ENCODE measurements at regions not wholly inside any gene's neighbourhood (a gene's known extent, or its start where the extent isn't known, plus 50 kb on each side); places are given as distances from the start of the nearest gene placed in this dataset.

DNA sequence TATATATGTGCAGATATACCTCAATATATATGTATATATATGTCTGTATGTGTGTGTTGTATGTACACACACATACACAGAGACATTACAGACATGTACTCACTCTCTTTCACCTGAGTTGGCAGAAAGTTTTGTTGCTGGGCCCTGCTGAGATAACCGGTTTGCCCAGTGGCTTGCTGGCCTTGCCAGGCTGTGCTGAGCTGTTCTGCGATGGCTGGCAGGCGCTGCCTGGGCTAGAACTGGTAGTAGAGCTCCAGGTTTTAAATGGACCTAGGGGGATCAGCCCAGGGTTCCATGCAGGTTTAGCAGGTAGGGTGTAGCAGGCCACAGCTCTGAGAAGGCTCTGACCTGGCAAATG lies 394.3 kb downstream of the GADD45G start:
- DNase-seq (ENCODE audit: low read depth) = no peak

DNA sequence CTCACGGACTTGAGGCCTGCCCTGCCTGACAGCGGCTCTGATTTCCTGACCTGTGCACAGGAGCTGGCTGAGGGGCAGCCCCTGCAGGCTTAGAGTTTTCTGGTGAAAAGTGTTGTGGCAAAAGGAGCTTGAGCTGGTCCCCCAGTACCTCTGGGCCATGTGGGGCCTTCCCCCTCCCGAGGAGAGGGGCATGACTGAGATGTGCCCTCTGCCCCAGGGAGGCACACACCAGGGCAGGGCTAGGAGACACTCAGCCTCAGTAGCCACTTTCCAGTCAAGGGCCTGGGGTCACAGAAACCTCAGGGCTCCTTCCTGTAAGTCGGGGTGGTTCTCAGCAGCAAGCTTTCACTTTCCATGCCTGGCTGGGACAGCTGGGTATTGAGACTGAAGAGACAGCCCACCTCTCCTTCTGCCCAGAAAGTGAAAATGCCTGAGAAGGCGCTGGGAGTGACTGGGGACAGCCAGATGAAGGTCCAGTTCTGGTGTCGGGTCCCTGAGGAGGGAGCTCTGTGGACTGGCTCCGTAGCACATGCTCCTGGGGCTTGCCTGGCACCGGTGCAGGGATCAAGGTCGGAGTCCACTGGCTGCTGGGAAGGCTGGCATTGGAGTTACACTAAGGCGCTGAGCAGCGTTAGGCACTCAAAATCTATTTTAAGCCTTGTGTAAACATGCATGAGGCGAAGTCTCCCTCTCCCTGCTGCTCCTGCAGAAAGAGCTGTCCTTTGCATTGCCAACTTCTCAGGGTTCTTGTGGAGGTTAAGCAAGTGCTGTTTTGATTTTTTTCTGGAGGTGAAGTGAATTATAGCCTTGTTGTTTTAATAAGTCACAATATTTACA lies 394.9 kb downstream of the GADD45G start:
- DNase-seq (ENCODE audit: low read depth) = peak; percentile 51

DNA sequence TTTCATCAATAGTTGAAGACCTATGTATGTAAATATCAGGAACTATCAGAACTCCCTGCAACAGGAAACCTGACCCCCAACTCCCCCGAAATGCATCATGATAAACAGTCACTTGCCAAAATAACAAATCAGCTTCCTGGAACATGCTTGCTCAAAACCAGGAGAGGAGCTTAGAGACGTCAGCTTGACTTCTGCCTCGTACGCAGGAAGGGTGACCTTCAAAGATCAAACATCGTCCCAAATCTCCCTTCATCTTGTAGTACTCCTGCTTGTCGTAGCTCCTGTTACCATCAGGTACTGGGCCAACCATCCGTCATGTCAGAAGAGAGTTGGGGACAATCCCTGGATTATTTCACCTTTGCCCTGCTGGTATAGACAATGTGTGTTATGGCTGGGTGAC lies 396.1 kb downstream of the GADD45G start:
- no peak for DNase-seq (ENCODE audit: low read depth)

DNA sequence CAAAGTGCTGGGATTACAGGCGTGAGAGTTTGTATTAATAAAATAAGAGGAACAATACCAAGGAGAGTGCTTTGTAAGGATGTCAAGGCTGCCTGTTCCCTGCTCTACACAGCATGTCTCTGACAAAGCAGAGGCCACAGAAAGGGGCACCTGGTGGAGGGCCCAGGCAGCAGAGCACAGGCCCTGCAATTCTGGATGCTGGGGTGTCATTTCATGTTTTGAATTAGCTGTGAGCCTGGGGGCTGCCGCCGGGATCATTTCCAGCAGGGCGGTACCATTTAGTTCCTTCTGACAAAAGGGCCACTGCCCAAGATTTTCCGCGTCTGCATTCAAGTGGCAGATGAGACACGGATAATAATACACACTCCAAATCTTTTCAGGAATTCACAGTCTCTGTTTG lies 396.9 kb downstream of the GADD45G start:
- no peak for DNase-seq (ENCODE audit: low read depth)

DNA sequence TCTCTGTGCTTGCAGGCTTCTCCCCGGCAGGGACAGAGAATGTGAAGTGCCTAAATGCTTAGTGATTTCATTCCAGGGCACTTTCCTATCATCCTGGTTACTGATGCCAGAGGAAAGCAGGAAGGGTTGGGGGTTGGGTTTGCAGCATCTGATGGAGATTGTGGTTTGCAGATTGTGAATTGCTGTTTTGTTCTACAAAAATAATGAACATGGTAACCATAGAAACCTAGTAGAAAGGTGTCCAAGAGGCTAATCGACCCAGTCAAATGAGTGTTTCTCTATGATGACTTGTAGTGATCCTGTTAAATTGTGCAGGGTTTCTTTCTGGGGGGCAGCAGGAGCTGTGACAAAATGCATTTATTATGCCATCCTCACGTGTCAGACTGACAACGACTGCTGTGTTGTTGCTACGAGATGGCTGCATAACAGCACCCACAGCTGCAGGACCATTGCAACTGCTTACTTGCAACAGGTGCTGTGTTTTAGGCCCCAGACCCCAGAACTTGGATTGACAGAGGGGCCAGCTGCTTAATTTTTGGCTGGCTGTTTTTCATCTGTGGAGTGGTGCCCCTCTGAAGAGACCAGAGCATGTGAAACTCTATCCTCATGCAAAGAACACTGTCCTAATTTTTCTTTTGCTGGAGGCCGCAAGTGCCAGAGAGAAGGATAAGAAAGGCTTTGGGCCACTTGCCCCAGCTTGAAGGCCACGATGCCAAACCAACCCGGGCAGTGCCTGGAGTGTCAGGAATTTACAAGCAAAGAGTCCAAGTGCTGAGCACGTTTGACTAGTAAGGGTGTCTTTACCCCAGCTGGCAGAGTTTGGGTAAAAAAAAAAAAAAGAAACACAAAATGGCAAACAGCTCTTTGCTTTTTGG lies 397.8 kb downstream of the GADD45G start:
- DNase-seq (ENCODE audit: low read depth) = no peak

DNA sequence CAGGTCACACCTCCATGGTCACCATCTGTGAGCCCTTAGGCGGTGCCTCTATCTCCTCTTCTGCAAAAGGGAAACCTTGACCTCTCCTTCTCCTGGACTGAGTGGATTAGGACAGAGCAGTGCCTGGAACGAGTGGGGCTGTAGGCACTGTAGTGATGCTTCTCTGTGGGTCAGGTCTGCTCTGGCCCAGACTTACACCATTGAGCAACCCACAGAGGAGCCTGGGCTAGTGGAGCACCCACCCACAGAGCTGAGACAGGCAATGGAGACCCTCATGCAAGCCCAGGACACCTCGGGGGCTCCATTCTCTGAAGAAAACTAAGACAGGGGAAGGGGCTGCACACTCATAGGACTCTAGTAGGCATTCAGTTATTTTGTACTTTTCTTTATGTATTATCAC lies 400.6 kb downstream of the GADD45G start:
- no peak for DNase-seq (ENCODE audit: low read depth)

DNA sequence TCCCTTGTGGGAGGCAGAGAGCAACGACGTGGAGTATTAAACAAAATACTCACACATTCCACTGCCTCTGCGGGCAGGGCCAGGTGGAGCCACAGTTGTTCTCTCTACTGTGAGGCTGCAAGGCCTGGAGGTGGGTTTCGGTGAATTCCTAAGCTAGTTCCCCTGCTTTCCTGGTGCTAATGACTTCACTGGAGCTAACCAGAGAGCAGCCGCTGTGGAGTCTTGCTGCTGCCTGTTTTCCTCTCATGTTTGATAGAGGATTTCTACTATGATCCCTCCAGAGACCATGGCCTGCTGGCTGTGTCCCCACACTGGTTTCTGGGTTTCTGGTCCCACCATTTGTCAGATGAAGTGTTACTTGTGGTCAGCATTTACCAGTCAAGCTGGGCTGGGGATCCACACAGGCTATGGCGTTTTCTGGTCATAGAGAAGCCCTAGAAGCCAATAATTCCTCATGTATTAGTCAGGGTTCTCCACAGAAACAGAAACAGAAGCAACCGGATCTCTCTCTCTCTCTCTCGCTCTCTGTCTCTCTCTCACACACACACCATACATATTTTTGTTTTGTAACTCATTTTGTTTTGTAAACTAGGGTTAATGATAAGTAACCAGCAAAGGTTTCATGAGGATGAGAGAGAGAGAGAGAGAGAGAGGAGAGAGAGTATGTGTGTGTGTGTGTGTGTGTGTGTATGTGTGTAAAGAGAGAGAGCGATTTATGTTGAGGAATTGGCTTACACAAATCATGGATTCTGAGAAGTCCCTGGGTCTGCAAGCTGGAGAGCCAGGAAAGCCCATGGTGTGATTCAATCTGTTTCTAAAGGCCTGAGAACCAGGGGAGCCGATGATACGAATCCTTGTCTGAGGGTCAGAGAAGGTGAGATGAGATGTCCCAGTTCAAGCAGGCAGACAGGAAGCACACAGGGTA lies 403.0 kb downstream of the GADD45G start:
- DNase-seq (ENCODE audit: low read depth) = no peak

DNA sequence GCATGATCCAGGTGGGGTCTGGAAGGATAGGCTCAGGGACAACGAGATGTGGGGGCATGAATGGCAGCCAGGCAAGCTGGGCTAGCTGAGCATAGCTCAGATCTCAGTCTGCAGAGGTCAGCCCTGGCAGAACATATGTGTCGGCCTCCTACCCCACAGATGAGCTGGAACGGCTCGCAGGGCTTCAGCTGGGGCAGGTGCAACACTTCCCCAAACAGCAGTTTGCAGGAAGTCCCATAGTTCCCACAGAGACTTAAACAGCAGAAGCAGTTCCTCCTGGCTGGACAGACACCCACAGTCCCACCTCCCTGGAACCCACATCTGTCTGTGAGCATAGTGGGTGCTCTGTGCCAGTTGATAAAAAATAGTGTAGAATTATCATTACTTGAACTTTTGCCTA lies 404.6 kb downstream of the GADD45G start:
- no peak for DNase-seq (ENCODE audit: low read depth)

DNA sequence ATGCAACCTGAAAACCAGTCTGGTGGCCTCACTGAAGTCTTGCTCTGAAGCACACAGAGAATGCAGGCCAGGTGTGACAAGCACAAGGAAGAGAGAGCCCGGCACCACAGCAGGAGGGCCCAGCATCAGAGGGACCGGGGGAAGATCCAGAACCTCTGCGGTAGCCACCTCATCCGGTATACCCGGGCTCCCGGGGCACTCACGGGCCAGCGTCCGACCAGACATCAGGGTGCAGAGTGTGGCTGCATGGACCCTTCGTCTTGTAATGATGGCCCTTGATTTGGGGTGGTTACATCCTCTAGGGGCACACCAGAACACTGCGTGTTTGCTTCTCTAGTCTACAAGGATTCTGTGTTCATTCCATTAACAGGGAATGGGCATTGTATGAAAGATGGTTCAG lies 406.0 kb downstream of the GADD45G start:
- no peak for DNase-seq (ENCODE audit: low read depth)

DNA sequence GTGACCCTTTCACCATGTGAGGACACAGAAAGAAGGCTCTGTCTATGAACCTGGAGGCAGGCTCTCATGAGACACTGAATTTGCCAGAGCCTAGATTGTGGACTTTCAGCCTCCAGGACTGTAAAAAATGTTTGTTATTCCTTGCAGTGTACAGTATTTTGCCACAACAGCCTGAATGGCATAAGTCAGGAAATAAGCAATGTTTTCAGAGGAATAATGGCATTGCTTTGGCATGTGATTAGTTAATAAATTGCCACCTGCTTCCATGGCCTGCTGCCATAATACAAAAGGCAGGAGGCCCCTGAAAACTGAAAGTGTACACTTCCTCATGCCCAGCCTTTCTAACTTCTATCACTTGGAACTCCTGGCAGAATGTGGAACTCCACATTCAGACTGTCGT lies 408.1 kb downstream of the GADD45G start:
- no peak for DNase-seq (ENCODE audit: low read depth)

DNA sequence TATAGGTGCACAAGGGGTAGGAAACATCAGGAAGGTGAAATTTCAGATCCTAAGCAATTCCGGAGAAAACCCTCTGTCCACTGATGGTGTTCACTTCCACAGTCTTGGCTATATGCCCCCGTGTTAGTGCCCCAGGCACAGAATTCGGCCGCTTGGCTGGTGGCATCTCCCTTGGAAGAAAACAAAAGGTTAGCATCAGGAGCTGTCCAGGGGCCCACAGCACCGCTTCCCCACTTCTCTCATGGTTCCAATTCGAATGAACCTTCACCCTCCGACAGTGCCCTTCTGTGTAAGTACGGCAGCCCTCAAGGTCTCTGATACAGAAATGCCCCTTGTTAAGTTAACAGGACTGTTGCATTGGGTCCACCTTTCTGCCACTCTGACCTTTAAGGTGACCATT lies 409.0 kb downstream of the GADD45G start:
- DNase-seq (ENCODE audit: low read depth) = no peak

DNA sequence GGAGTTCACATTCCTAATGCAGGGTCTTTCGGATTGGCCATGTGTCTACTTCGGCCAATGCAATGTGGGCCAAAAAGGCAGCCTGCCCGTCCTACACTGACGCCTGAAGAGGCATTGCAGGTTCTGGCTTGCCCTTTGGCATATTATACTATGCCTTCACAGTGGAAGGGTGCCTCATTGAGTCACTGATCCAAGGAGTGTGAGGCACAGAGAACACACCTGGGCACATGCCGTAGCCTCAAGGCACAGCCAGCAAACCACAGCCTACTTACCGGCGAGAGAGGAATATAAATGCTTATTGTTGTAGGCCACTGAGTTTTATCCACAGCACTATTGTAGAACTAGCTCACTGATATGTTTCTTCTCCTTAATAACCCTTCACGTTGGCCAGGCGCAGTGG lies 409.6 kb downstream of the GADD45G start:
- DNase-seq (ENCODE audit: low read depth) = no peak

DNA sequence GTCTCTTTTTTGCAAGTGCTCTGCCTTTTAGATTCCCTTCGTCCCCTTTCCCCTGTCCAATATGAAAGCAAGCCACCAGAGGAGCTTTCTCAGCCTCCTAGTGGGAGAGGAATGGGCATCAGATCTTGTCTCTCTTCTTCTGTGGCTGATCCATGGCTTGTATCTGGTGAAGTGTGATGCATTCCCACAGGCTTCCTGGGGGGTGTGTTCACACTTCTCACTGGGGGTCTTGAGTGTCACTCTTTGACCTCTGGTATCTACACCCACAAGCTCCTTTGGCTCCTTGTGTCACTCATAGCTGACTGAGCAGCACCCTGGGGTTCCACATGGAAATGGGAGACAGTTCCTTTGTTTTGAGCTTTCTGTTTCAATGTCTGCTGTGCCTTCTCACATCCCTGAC lies 411.5 kb downstream of the GADD45G start:
- no peak for DNase-seq (ENCODE audit: low read depth)

DNA sequence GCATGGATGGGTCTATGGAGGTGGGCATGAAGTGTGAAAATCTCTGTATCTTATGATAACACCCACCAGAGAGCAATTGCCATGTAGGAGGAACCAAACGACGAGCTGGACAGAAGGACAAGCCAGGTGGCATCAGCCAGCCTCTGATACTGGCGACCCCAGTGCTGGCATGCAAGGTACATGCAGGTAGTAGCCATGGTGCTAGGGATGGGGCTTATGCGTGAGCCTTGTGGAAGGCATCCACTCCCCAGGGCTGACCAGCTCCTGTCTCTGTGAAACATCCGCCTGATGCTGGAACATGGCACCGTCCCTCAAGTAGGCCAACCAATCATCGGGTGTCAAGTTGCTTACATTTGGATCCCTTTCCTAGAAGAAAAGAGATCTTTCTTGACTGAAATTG lies 412.9 kb downstream of the GADD45G start:
- no peak for DNase-seq (ENCODE audit: low read depth)

DNA sequence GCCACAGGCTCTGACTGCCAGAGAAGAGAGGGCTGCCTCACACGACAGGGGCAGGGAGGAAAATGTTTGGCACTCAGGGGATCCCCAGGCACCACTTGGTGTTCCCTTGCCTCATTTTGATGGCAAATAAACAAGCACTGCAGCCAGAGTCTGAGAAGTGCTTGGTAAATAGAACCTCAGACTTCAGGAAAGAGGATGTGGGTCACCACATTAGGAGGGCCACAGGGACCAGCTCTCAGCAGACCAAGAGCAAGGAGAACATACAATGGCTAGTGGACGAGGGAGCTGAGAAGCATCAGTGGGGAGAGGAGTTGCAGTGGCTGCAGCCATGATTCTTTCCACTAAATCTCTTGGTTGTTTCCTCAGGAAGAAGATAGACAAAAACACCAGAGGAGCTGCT lies 413.9 kb downstream of the GADD45G start:
- DNase-seq (ENCODE audit: low read depth) = no peak

DNA sequence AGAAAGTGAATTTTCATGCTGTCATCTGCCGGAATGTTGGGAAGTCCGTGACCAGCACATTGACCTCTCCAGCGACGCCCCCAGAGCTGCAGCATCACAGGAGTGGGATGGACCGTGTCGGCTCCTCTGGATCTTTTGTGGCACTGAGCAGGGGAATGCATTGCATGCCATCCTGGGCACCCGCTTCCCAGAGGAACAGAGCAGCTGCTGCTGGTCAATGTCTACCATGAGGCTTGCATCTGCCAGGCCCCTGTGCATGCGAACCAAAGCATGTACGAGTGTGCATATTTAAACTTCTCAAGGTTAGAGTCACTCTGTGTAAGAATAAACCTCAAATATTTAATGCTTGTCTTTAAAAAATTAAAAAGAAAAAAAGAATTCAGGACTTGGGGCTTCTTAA lies 414.8 kb downstream of the GADD45G start:
- DNase-seq (ENCODE audit: low read depth) = no peak

DNA sequence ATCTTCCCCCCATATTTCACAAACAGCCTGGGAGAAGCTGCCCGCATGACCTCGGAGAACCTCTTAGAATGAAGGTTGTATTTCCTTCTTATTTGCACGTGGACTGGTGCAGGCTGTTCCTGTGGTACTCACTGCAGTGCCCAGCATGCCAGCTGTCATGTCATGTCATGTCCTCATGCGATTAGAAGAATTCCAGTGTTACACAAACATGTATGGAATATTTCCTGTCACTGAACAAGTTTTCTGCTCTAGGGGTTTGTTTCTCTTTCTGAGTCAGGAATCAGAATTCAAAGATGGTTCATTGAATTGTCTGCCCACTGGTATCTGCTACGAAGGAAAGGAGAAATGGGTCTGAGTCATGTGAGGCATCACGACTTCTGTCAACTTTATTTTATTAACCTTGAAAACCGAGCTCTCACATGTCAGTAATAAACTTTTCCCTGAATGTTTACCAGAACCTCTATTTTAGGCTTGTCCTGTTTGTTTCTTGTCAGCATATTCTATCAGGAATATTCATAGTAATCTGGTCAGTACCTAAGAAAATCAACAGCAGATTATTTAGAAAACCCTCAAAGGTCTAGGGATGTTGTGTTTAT lies 415.6 kb downstream of the GADD45G start:
- no peak for DNase-seq (ENCODE audit: low read depth)

DNA sequence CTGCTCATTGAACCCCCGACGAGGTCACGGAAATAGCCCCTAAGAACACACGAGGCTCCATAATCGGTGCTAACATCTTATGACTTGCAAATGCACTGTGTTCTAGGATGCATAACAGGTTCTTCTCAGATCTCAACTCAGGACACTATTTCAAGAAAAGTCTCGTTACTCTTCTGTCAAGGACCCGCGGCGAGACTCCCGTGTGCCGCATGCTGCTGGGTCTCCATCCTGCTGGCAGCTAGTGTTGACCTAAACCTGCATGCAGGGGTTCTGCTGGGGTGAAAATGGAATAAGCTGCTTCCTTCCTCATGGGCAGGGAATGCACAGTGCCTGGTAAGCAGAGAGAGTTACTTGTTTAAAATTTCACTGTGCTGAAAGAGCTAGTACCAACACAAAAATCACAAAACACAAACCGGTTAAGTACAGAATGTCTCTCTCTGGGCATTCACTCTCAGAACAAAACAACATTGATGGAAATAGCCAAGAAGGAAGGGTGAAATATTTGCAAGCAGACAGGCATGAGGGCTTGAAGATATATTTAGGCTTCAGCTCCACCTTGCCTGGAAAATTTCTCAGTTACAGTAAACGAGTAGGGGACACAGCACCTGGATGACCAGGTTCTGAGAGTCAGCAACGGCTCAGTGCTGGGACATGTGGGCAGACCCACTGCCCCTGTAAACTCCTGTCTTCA lies 416.5 kb downstream of the GADD45G start:
- no peak for DNase-seq (ENCODE audit: low read depth)

DNA sequence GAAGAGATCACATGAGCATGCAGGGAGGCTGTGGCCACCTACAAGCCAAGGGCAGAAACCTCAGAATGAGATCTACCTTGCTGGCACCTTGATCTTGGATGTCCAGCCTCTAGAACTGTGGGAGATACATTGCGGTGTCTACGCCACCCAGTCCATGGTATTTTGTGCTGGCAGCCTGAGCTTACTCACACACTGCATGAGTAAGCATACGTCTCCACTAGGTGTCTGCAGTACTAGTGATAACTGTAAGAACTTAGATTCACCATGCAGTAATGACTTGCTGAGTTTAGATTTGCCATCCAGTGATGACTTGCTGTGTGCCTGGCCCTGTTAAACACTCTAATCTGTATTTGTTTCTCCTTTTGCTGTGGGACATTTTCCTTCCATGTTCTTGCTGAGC lies 417.7 kb downstream of the GADD45G start:
- DNase-seq (ENCODE audit: low read depth) = no peak

DNA sequence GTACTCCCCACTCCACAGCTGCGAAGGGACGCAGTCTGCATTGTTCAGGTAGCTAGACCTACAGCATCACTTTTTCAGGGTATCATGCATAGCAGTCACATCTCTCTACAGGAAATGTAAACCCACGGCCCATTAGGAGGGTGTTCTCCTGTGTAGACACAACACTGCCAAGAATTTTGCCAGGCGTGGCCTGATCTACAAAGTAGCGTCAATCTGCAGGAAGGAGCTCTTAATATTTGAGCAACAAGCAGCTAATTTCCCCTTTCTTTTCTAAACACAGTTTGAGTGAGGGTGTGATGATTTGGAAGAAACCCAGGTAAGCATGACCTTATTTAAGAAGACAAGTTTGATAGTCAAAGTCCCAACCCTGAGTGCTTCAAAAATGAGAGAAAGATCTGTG lies 419.0 kb downstream of the GADD45G start:
- no peak for DNase-seq (ENCODE audit: low read depth)

DNA sequence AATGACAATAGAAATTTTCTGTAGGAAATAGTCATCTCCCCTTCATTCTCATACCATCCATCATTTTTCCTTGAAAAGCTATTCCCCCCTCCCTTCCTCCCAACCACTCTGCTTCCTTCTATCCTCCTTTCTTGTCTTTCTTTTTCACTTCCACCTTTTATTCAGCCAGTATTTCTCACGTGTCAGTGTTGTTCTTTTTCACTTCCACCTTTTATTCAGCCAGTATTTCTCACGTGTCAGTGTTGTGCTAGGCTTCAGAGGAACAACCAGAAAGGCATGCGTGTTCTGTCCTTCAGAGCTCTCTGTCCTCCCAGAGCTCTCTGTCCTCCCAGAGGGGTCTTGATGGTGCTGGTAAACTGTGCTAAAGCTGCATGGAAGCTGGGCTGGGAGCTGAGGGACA lies 419.6 kb downstream of the GADD45G start:
- no peak for DNase-seq (ENCODE audit: low read depth)
